Amygdala (tissue), 56 donors: ENCODE measurements at regions not wholly inside any gene's neighbourhood (a gene's known extent, or its start where the extent isn't known, plus 50 kb on each side); places are given as distances from the start of the nearest gene placed in this dataset.

ENCODE experiments used
- DNase-seq, 56 donors: peaks; one replicate each; lab custom pipeline; 2025; lab: John Stamatoyannopoulos, UW

DNA sequence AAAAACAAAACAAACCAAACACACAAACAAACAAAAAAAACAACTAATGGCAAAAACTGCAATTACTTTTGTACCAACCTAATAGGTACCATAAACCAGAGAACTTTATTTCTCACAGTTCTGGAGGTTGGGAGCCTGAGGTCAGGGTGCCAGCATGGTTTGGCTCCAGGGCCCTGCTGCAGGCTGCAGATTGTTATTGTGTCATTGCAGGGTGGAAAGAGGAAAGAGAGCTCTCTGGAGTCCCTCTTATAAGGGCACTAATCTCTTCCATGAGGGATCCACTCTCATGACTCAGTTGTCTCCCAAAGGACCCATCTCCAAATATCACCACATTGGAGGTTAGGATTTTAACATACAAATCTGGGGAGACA lies 64.9 kb upstream of the CPEB4 start:
- DNase-seq: no peak

DNA sequence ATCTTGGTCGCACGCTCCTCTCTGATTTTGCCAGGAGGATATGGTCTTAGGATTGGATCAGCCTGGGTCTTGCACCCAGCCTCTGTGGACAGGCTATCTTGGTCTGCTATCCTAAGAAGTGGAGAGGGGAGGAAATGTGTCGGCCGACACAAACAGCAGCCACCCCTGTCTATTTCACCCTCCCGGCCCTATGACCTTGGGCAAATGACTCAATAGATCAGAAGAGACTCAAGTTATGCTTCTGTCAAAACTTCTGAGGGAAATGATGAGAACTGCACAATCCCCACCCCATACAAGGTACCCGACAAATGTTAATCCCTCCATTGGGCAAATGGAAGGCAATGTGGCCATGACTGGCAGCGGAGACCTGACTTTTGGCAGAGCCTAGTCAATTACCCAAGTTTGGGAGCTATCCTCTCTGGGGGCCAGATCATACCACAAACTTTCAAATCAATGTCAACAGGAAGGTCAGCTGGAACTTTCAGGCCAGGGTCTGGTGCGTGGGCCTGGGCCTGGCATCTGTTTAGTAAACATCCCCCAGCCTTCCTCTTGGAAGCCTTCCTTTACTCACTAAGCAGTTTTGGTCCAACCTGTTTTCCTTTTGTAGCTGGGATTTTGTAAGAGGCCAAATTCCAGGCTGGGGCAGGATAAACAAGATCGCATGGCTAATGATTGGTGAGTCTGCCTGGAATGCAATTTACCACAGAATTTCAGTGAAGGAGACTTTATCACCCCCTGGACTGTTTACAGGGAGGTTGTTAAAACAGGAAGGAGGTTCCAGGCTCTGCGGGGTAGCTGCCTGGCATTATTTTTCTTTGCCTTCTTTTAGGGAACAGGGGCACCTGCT lies 64.2 kb upstream of the CPEB4 start:
- DNase-seq: peak in 1 of 56 donors; percentile 16

- peak in 25 of 56 donors; percentile 11 to 75 (median 28) for DNase-seq
Observed at GRCh38 chr5:173825215-173825865, 62.8 kb upstream of the CPEB4 start.

GRCh38 chr5:173826086-173826427 lies 62.1 kb upstream of the CPEB4 start:
- peak in 5 of 56 donors; percentile 13 to 36 (median 28) for DNase-seq

- DNase-seq: no peak
Observed at GRCh38 chr5:173826428-173827350, 61.5 kb upstream of the CPEB4 start.

- DNase-seq: no peak
Observed at GRCh38 chr5:173828952-173829351, 59.2 kb upstream of the CPEB4 start.

DNA sequence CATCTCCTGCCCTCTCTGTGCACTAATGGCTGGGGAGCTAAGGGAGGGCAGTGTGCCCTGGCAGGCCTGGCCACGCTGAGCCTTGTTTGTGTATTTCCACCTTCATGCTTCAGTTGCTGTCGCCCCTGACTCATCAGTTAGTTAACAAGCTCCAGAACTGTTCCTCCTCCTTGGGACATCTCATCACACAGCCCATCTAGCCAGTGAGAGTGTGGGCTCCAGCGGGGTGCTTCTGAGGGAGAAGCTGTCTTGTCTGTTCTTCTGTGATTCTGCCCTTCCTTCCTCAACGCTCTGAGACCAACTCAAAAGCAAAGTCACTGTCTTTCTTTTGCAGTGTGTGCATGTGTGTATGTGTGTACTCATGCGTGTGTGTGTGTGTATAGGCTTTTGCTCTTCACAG lies 58.3 kb upstream of the CPEB4 start:
- DNase-seq: peak in 2 of 56 donors; percentile 9 to 12

DNA sequence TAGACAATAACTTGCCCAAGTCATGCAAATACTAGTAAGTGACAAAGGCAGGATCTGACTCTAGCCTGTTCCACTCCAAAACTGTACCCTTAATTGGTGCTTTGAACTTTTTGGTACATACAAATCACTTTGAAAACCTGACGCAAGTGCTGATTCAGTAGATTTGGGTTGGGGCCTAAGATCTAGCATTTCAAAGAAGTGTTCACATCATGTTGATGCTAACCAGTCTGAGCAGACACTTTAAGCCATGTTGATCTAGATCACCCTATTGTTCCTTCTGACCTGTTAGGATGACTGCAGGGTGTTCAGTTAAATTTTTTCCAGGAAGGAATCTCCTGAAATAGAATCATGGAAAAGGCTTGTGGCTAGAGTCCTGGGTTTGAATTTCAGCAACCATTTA lies 57.7 kb upstream of the CPEB4 start:
- DNase-seq: no peak

- no peak for DNase-seq
Observed at GRCh38 chr5:173831196-173831914, 56.8 kb upstream of the CPEB4 start.

GRCh38 chr5:173832386-173832785 lies 55.8 kb upstream of the CPEB4 start:
- no peak for DNase-seq

DNA sequence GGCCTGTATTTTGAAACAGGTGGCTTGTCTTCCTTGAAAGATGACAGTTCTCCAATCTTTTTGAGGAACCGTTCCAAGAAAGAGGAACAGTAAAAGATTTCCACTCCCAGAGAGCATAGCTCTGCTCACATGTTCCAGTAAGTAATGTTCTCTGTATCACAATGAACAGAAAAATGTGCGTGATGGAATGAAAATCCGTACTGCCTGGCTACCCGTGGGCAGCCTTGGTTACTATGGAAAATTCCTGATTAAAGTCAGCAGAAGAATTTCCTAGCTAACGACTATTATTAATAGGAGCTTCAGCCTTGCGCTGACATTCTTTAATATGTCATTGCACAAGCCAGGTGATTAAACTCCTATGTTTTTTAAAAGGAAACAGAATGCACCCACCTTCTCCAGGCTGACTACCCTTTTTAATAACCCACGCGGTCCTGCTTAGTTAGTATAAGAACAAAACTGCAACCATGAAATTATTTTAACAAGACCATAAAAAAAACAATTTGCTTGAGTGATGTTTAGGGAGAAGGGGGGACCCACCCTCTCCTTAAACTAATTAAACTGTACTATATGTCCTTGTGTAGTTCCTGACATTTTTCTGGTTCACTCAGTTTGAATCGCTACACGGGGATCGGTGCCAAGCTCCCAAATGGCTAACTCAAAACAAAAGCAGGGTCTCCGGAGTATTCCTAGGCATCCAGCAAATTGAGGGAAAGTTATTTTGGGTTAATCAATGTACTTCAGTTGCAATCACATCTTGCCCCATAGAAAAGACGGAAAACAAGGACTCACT lies 54.8 kb upstream of the CPEB4 start:
- DNase-seq: peak in 3 of 56 donors; percentile 11 to 18 (median 14)

DNA sequence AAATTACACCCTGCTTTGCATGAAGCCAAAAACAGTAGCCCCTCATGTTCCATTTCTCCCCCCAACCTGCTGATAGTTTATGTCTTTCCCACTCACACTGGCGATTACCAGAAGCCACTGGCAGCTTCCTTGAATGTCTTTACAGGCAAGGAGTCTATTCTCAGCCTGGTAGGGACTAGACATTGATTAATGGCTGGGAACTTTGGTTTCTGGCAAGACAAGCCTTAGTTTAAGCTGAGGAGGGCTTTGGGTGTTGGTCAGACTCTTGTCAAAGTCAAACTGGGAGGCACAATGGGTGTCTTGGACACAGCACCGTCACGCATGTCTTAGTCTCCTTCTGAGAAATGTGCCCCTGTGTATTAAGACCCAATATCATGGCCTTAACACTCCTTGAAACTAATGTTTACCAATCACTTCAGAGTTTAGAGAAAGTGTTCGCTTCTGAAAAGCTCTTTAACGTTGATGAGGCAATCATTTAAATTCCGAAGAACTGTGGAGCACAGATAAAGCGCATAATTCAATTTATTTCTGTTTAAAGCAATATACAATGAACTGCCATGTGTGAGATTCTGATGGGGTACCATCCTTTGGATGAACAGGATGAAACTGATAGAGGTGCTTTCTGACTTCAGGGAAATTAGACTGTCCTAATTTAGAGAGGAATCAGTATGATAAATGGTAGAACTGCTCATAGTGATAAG lies 53.9 kb upstream of the CPEB4 start:
- DNase-seq: no peak

DNA sequence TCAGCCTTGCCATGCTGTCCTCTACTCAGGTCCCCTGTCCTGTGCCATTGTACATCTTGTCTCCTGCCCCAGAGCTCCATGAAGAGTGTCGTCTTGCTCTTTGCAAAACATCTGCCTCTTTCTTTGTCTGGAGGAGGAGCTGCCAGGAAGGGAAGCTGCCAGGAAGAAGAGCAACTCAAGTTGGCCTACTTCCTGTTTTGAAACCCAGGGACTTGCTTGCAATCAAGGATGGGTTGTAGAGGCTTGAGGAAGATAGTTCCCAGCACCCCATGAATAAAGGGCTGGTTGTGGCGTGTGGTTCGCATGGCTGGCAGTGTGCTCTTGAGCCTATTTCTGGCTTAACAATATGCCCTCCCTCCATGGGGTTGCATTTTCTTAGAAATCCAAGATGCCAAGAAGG lies 53.0 kb upstream of the CPEB4 start:
- DNase-seq: peak in 6 of 56 donors; percentile 9 to 47 (median 13)

GRCh38 chr5:173835661-173836060 lies 52.5 kb upstream of the CPEB4 start:
- DNase-seq: no peak

DNA sequence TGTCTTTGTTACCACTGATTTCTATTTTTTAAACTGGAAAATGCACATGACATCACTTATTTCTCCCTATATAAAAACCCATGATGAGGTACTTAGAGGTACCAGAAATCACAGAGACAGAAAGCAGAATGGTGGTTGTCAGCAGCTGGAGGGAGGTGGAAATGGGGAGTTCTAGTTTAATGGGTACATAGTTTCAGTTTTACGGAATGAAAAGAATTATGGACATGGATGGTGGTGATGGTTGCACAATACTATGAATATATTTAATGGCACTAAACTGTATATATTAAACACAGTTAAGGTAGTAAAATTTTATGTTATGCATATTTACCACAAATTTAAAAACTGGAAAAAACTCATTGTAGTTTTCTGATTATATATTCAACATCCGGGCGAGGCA lies 50.5 kb upstream of the CPEB4 start:
- DNase-seq: no peak
